HEK293T (cell line): ENCODE measurements at regions not wholly inside any gene's neighbourhood (a gene's known extent, or its start where the extent isn't known, plus 50 kb on each side); places are given as distances from the start of the nearest gene placed in this dataset.

Source experiments
- CTCF ChIA-PET: fragments of 350-600 bp; formaldehyde crosslinking; extraction: SDS; loops from one replicate; lab custom pipeline; 2021; ENCODE audit warnings: antibody characterized with exemption, inconsistent platforms; lab: Yijun Ruan, JAX
- POLR2A ChIA-PET: fragments of 350-600 bp; formaldehyde crosslinking; extraction: SDS; loops from one replicate; lab custom pipeline; 2020; ENCODE audit warnings: antibody characterized with exemption, inconsistent platforms; lab: Yijun Ruan, JAX
- DNase-seq: peaks from one replicate; pipeline ENCODE4 v3.0.0; 2012; ENCODE audit warnings: mixed read lengths; ENCODE audit errors: extremely low spot score
- ARNT ChIP-seq: fragments of 450-650 bp; IDR thresholded peaks from 2 replicates; pipeline ENCODE4 v1.6.1; 2017; ENCODE audit warnings: mild to moderate bottlenecking
- BHLHE40 ChIP-seq: fragments of 450-650 bp; IDR thresholded peaks from 2 replicates; pipeline ENCODE4 v1.6.1; 2016; ENCODE audit warnings: mild to moderate bottlenecking, moderate library complexity, borderline replicate concordance
- CTBP1 ChIP-seq: fragments of 450-650 bp; IDR thresholded peaks from 2 replicates; pipeline ENCODE4 v1.6.1; 2016; ENCODE audit warnings: borderline replicate concordance
- ELF4 ChIP-seq: fragments of 450-650 bp; IDR thresholded peaks from 2 replicates; pipeline ENCODE4 v1.6.1; 2017; ENCODE audit warnings: antibody characterized with exemption
- FOXA1 ChIP-seq: fragments of 450-650 bp; IDR thresholded peaks from 2 replicates; pipeline ENCODE4 v1.6.1; 2016; ENCODE audit warnings: mild to moderate bottlenecking
- FOXK2 ChIP-seq: fragments of 450-650 bp; IDR thresholded peaks from 2 replicates; pipeline ENCODE4 v1.6.1; 2016; ENCODE audit warnings: mild to moderate bottlenecking
- FOXM1 ChIP-seq: fragments of 450-650 bp; IDR thresholded peaks from 2 replicates; pipeline ENCODE4 v1.6.1; 2017; ENCODE audit warnings: mild to moderate bottlenecking, borderline replicate concordance
- HDGF ChIP-seq: fragments of 450-650 bp; IDR thresholded peaks from 2 replicates; pipeline ENCODE4 v1.6.1; 2017; ENCODE audit warnings: antibody characterized with exemption, borderline replicate concordance
- L3MBTL2 ChIP-seq: fragments of 450-650 bp; conservative IDR thresholded peaks from 2 replicates; pipeline ENCODE4 v1.6.1; 2016; ENCODE audit warnings: mild to moderate bottlenecking
- LEF1 ChIP-seq: fragments of 450-650 bp; IDR thresholded peaks from 2 replicates; pipeline ENCODE4 v1.6.1; 2017; ENCODE audit warnings: mild to moderate bottlenecking, borderline replicate concordance
- NFRKB ChIP-seq: fragments of 450-650 bp; IDR thresholded peaks from 2 replicates; pipeline ENCODE4 v1.6.1; 2016; ENCODE audit warnings: mild to moderate bottlenecking, moderate library complexity
- PKNOX1 ChIP-seq: fragments of 450-650 bp; IDR thresholded peaks from 2 replicates; pipeline ENCODE4 v1.6.1; 2016
- SP1 ChIP-seq: fragments of 450-650 bp; IDR thresholded peaks from 2 replicates; pipeline ENCODE4 v1.6.1; 2017
- SUZ12 ChIP-seq: fragments of 450-650 bp; IDR thresholded peaks from 2 replicates; pipeline ENCODE4 v1.6.1; 2016; ENCODE audit warnings: mild to moderate bottlenecking
- TARDBP ChIP-seq: fragments of 450-650 bp; IDR thresholded peaks from 2 replicates; pipeline ENCODE4 v1.6.1; 2016
- ZNF384 ChIP-seq: fragments of 450-650 bp; IDR thresholded peaks from 2 replicates; pipeline ENCODE4 v1.6.1; 2016

GRCh38 chr10:52434734-52435133 is 120.7 kb downstream of the DKK1 start:
- no peak for TF ChIP-seq ARNT
- TF ChIP-seq FOXK2 = no peak
- TF ChIP-seq FOXA1 = no peak
- no peak for TF ChIP-seq NFRKB
- TF ChIP-seq LEF1 = no peak
- no peak for TF ChIP-seq TARDBP
- no peak for TF ChIP-seq CTBP1
- no peak for TF ChIP-seq HDGF
- TF ChIP-seq SP1 = no peak
- TF ChIP-seq ELF4 = no peak
- TF ChIP-seq SUZ12 = no peak
- no peak for TF ChIP-seq BHLHE40
- no peak for TF ChIP-seq ZNF384
- TF ChIP-seq FOXM1 = no peak
- no peak for TF ChIP-seq L3MBTL2
- no peak for TF ChIP-seq PKNOX1
- DNase-seq = no peak
- CTCF ChIA-PET = interaction anchor here (1.5 kb wide), 1 partner anchor 127 kb away, joined by 4 read pairs; no protein-coding TSS in a partner anchor
- POLR2A ChIA-PET = no interaction called here

GRCh38 chr10:52436664-52437063 is 122.6 kb downstream of the DKK1 start:
- ChIA-PET CTCF (no interaction called here), POLR2A (no interaction called here)
- no peak for DNase-seq
- TF ChIP-seq PKNOX1 = no peak
- TF ChIP-seq NFRKB = no peak
- no peak for TF ChIP-seq CTBP1
- no peak for TF ChIP-seq ARNT
- no peak for TF ChIP-seq FOXM1
- TF ChIP-seq FOXA1 = no peak
- no peak for TF ChIP-seq FOXK2
- no peak for TF ChIP-seq SUZ12
- TF ChIP-seq L3MBTL2 = no peak
- TF ChIP-seq LEF1 = no peak
- TF ChIP-seq TARDBP = no peak
- no peak for TF ChIP-seq BHLHE40
- no peak for TF ChIP-seq ELF4
- no peak for TF ChIP-seq SP1
- TF ChIP-seq ZNF384 = no peak
- TF ChIP-seq HDGF = no peak

- no peak for TF ChIP-seq FOXA1
- no peak for TF ChIP-seq SUZ12
- no peak for TF ChIP-seq SP1
- TF ChIP-seq NFRKB = no peak
- TF ChIP-seq FOXM1 = no peak
- TF ChIP-seq ZNF384 = no peak
- TF ChIP-seq BHLHE40 = no peak
- no peak for TF ChIP-seq HDGF
- TF ChIP-seq TARDBP = no peak
- TF ChIP-seq FOXK2 = no peak
- no peak for TF ChIP-seq L3MBTL2
- no peak for TF ChIP-seq CTBP1
- TF ChIP-seq LEF1 = no peak
- TF ChIP-seq ELF4 = no peak
- TF ChIP-seq PKNOX1 = no peak
- TF ChIP-seq ARNT = no peak
- ChIA-PET CTCF (no interaction called here), POLR2A (no interaction called here)
- DNase-seq = no peak
These were observed 123.1 kb downstream of the DKK1 start for GRCh38 chr10:52437205-52437646.

- DNase-seq = no peak
- POLR2A ChIA-PET = no interaction called here
- CTCF ChIA-PET = no interaction called here
- TF ChIP-seq HDGF = no peak
- TF ChIP-seq FOXA1 = no peak
- TF ChIP-seq ARNT = no peak
- TF ChIP-seq ZNF384 = no peak
- no peak for TF ChIP-seq BHLHE40
- no peak for TF ChIP-seq CTBP1
- no peak for TF ChIP-seq L3MBTL2
- no peak for TF ChIP-seq PKNOX1
- TF ChIP-seq NFRKB = no peak
- TF ChIP-seq ELF4 = no peak
- no peak for TF ChIP-seq TARDBP
- TF ChIP-seq FOXK2 = no peak
- TF ChIP-seq FOXM1 = no peak
- TF ChIP-seq SUZ12 = no peak
- TF ChIP-seq SP1 = no peak
These were observed 124.0 kb downstream of the DKK1 start for GRCh38 chr10:52438119-52438518.

GRCh38 chr10:52440612-52441285 is 126.7 kb downstream of the DKK1 start:
- ChIA-PET POLR2A (no interaction called here), CTCF (interaction anchor here (0.5 to 1.1 kb wide), 3 partner anchors 10 to 127 kb away, joined by 3 to 6 read pairs (median 3); partner anchors contain the start of gene DKK1)
- no peak for TF ChIP-seq LEF1
- no peak for TF ChIP-seq FOXA1
- no peak for TF ChIP-seq FOXM1
- TF ChIP-seq SUZ12 = no peak
- TF ChIP-seq SP1 = no peak
- TF ChIP-seq BHLHE40 = no peak
- TF ChIP-seq FOXK2 = no peak
- no peak for TF ChIP-seq ZNF384
- TF ChIP-seq TARDBP = no peak
- no peak for TF ChIP-seq CTBP1
- TF ChIP-seq ELF4 = no peak
- no peak for TF ChIP-seq HDGF
- no peak for TF ChIP-seq ARNT
- TF ChIP-seq PKNOX1 = no peak
- TF ChIP-seq L3MBTL2 = no peak
- TF ChIP-seq NFRKB = no peak
- no peak for DNase-seq
